GM12864 (cell line): ENCODE measurements at regions not wholly inside any gene's neighbourhood (a gene's known extent, or its start where the extent isn't known, plus 50 kb on each side); places are given as distances from the start of the nearest gene placed in this dataset.

Experiments
- DNase-seq: peaks from one replicate; pipeline ENCODE4 v3.0.0-alpha.2; 2011; ENCODE audit warnings: low read depth
- H3K4me3 ChIP-seq: 2 replicates; pipeline ENCODE4 v1.5.1; 2011; ENCODE audit warnings: mild to moderate bottlenecking, low read depth, low read length, control low read depth
- CTCF ChIP-seq: IDR thresholded peaks from 2 replicates; pipeline ENCODE4 v1.5.1; 2011; ENCODE audit warnings: low read depth, mild to moderate bottlenecking, moderate library complexity, low read length, control low read depth, inconsistent platforms; ENCODE audit errors: missing control alignments

- TF ChIP-seq CTCF = no peak
- no peak for DNase-seq
- H3K4me3 ChIP-seq = no peak overlapping the region
Measured at GRCh38 chr9:102587281-102587680, 407.9 kb upstream of the CYLC2 start.

GRCh38 chr9:102569436-102569835 is 425.7 kb upstream of the CYLC2 start:
- DNase-seq = no peak
- H3K4me3 ChIP-seq = no peak overlapping the region
- TF ChIP-seq CTCF = no peak

GRCh38 chr9:102551346-102551745 is 443.8 kb upstream of the CYLC2 start:
- no peak for TF ChIP-seq CTCF
- no peak overlapping the region for H3K4me3 ChIP-seq
- no peak for DNase-seq

GRCh38 chr9:102550886-102551285 is 444.2 kb upstream of the CYLC2 start:
- TF ChIP-seq CTCF = no peak
- H3K4me3 ChIP-seq = no peak overlapping the region
- DNase-seq = no peak

- H3K4me3 ChIP-seq = no peak overlapping the region
- TF ChIP-seq CTCF = no peak
- no peak for DNase-seq
Measured at GRCh38 chr9:102550266-102550665, 444.9 kb upstream of the CYLC2 start.

GRCh38 chr9:102534031-102534430 is 461.1 kb upstream of the CYLC2 start:
- TF ChIP-seq CTCF = no peak
- DNase-seq = no peak
- no peak overlapping the region for H3K4me3 ChIP-seq

GRCh38 chr9:102521097-102521755 is 473.9 kb upstream of the CYLC2 start:
- TF ChIP-seq CTCF = no peak
- H3K4me3 ChIP-seq = no peak overlapping the region

More at GRCh38 chr9:102521097-102521755, 473.9 kb upstream of the CYLC2 start:
- DNase-seq = no peak
